Cardiac fibroblast (primary cell): ENCODE measurements at regions not wholly inside any gene's neighbourhood (a gene's known extent, or its start where the extent isn't known, plus 50 kb on each side); places are given as distances from the start of the nearest gene placed in this dataset.

Experiments
- DNase-seq, 2 donors: peaks; one replicate each; pipeline versions ENCODE4 v3.0.0 to v3.0.0-alpha.2; 2010; ENCODE audit warnings: low read depth in 2 of 2
- H3K4me3 ChIP-seq, 2 donors: replicated peaks in 1 of 2; 1 replicate in 1 of 2; 2 replicates in 1 of 2; pipeline ENCODE4 v1.5.1; 2011; ENCODE audit warnings: low read depth in 2 of 2, low read length in 2 of 2, mild to moderate bottlenecking in 2 of 2, moderate library complexity in 1 of 2
- CTCF ChIP-seq: IDR thresholded peaks from one replicate; pipeline ENCODE4 v1.5.1; 2011; ENCODE audit warnings: low read depth, mild to moderate bottlenecking, low read length, inconsistent platforms

GRCh38 chr12:94717108-94717507 lies 66.8 kb upstream of the TMCC3 start:
- TF ChIP-seq CTCF = no peak
- no peak overlapping the region for H3K4me3 ChIP-seq
- no peak for DNase-seq

GRCh38 chr12:94716339-94716738 lies 66.0 kb upstream of the TMCC3 start:
- DNase-seq = no peak
- no peak for TF ChIP-seq CTCF
- no peak overlapping the region for H3K4me3 ChIP-seq

GRCh38 chr12:94714378-94715114 lies 64.2 kb upstream of the TMCC3 start:
- peak; percentile 14 to 86 for DNase-seq
- TF ChIP-seq CTCF = no peak

GRCh38 chr12:94712815-94713515 lies 62.6 kb upstream of the TMCC3 start:
- DNase-seq = no peak
- no peak overlapping the region for H3K4me3 ChIP-seq
- TF ChIP-seq CTCF = no peak

More at GRCh38 chr12:94714378-94715114, 64.2 kb upstream of the TMCC3 start:
- no peak overlapping the region for H3K4me3 ChIP-seq

- no peak overlapping the region for H3K4me3 ChIP-seq
- TF ChIP-seq CTCF = peak; percentile 40
- DNase-seq = peak in 1 of 2 donors; percentile 47
Measured at GRCh38 chr12:94710933-94711332, 60.6 kb upstream of the TMCC3 start.

GRCh38 chr12:94707892-94708291 lies 57.5 kb upstream of the TMCC3 start:
- H3K4me3 ChIP-seq = no peak overlapping the region
- DNase-seq = peak; percentile 64 to 81
- no peak for TF ChIP-seq CTCF
